HG02678 (cell line): ENCODE measurements at regions not wholly inside any gene's neighbourhood (a gene's known extent, or its start where the extent isn't known, plus 50 kb on each side); places are given as distances from the start of the nearest gene placed in this dataset.
A peak's percentile ranks its signal among the peaks of the same experiment; 100 is the strongest.

Experiments used
- ATAC-seq: cut with Tn5 transposase; IDR thresholded peaks from one replicate; pipeline ENCODE4 v1.9.1; 2021; ENCODE audit warnings: mild to moderate bottlenecking, moderate library complexity; ENCODE audit not compliant: unreplicated experiment

DNA sequence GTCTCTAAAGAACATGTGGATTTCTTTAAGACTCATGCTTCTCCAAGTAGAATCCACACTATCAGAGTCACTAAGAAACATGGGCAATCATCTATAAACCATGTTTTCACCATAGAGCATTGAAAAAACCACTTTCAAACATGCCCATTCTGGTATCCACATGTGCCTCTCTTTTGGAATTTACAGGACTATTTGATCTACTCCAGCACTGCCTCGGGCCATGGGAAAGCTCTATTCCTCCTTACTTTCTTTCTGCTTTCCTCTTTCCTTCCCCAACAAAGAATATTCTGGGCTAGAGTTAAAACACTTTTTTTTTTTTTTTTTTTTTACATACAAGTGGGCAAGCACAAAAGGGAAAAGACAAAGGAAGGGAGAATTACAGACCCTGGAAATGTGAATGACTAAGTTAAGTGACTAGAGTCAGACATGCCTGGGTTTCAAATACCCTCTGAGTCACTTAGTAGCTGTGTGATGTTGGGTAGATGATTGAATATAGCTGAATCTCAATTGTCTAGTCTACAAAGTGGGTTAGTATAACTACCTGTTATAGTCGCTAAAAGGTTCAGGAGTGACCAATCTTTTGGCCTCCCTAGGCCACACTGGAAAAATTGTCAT is 847.7 kb upstream of the INTU start:
- no peak for ATAC-seq

DNA sequence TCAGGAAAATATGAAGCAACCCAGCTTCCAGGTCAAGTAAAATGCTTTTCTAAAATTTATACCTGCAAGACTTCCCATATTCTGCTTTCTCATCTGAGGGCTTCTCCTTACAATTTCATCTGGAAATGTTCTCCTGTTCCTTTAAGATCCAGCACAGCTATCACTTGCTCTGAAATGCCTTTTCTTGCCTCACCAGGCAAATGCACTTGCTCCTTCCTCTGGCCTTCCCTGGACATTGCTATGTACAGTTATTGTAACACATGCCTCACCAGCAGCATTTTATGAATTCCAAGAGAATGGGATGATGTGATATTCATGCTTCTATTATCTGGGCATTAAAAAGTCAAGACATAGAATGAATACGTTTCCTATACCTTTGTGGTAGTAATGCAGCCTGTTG is 842.1 kb upstream of the INTU start:
- ATAC-seq = no peak

DNA sequence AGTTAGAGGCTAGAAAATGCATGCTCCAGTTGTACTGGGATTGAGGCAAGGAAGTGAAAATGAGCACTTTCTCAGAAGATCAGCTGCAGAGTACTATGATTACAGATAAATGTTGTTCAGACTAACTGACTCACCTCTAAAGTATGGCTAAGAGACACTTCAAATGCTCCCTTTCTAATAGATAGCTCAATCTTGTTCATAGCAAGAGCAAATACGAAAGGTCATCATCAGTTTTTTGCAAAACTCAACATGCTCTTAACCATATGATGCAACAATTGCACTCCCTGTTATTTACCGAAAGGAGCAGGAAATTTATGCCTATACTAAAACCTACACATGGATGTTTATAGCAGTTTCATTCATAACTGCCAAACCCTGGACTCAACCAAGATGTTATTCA is 838.4 kb upstream of the INTU start:
- ATAC-seq = no peak

DNA sequence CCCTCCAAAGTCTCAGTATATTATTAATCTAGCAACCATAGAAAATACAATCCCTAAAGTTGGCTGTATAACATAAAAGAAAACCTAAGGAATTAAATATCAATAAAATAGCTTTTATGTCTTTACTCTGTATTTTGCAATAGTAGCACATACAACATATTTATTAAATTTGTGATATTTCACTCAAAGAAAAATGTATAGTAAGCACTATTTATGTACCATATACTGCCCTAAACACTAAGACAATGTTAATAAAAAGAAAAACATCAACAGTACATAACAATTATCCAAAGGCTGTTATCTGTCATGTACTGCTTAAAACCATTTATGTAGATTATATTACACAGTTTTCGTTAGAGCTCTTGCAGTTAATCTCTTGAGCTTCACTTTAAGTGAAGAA is 834.5 kb upstream of the INTU start:
- no peak for ATAC-seq

DNA sequence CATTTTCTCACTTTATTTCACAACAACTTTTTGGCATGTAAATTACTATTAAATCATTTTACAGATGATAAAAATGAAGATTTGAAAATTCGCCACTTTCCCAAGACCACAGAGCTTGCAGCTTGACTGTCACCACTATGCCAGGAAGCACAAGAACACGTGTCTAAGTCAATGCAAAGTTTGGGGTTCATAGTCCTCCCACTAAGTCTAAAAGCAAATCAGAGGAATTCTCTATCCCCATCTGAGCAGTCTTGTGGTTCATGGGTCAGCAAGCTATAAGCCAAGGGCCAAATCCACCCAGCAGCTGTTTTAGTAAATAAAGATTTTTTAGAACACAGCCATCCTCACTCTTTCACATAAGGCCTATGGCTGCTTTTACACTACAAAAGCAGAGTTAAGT is 833.3 kb upstream of the INTU start:
- no peak for ATAC-seq

DNA sequence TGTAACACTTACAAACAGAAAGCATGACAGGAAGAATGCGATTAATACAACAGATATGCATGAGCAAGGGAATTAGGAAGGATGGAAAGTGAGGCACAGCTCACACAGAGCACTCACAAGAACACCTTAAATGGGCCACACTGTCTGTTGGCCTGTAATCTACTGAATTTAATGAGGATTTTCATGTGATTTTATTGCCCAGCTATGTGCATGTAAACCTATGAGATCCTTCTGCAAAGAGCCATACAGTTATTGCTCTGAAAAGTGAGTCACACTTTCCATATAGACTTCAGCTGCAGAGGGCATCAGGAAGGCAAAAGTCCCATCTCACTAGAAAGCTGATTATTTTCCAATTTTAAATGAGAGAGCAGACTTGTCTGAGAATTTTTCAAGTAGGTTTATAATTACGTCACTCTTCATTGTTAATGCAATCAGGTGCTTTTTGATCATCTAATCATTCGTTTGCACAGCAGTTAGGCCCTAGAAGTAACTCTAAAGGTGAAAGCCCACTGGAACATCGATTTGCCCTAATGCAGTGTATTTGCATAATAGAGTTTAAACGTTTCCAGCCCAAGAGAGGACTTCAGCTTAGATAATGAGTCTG is 832.7 kb upstream of the INTU start:
- ATAC-seq = no peak

DNA sequence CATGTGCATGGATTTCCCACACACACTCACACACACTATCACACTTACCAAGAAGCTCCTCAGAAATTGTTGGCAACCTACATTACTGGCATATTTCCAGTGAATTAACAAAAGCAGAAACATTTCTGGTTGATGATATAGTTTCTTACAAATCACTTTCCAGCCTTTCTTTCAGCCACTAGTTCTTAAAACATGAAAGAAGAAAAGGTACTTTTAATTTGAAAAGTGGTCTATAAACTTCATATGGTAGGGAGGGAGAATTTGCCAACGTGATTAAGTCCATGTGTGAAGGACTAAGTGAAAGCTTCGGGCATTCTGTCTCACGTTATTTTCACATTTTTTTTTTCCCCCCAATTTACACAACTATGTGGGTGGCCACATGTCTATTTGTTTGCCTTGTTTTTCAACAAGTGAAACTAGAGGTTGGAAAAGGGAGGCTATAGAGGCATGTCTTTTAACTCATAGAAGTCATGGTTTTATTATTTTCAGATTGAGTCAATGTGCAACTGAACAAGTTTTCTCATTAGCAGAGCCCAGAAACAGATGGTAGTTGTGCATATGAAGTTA is 832.1 kb upstream of the INTU start:
- no peak for ATAC-seq

DNA sequence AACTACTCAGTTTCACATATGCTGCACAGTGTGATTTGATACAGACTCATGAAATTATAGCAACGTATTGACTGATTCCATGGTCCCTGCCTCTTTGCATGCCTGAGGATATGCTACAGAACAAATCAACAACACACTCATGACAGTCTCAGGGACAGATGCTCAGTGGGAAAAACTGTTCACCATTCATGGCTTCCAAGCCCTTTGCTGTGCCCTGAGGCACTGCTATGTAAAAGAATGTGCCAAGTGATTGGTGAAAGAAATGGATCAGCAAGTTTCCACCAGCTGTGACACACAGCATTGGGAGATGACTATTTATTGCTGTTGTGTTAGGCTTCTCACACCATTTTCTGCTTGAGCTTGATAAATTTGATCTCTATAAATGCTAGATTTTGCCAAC is 825.6 kb upstream of the INTU start:
- no peak for ATAC-seq

DNA sequence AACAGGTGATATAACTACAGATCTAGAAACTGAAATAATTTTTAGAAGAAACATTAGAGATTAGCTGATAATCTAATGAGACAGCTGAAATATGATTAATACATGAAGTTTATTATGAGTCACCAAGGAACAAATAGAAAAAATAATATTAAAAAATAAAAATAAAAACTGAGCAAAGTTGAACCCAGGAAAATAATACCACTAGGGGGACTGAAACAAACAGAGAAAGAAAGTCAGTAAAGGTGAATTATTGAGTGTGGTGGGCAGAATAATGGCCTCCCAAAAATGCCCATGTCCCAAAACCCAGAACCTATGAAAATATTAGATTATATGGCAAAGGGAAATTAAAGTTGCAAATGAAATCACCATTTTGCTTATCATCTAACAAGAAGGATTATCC is 820.7 kb upstream of the INTU start:
- no peak for ATAC-seq

DNA sequence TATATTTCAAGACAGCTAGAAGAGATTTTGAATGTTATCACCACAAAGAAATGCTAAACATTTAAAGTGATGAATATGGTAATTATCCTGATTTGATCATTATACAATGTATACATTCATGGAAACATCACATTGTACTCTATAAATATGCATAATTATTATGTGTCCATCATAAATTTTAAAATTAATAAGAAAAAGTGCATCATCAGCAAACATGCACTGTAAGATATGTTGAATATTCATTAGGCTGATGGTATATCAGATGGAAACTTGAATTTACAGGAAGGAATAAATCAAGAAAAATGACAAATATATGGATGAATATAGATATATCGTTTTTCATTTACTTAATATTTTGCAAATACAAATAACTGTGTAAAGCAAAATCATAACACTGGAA is 812.1 kb upstream of the INTU start:
- no peak for ATAC-seq

DNA sequence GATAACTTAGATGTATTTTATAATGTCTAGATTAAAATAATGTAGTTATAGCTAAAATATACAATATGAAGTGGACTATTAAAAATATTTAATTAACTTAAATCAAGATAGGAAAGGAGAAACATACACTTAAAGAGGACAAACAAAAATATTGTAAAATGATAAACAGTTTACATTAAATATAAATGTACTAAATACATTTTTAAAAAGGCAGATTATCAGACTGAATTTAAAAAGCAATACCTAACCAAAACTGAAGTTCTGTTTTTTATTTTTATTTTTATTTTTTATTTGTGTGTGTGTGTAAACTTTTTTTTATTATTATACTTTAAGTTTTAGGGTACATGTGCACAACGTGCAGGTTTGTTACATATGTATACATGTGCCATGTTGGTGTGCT is 811.6 kb upstream of the INTU start:
- ATAC-seq = no peak

DNA sequence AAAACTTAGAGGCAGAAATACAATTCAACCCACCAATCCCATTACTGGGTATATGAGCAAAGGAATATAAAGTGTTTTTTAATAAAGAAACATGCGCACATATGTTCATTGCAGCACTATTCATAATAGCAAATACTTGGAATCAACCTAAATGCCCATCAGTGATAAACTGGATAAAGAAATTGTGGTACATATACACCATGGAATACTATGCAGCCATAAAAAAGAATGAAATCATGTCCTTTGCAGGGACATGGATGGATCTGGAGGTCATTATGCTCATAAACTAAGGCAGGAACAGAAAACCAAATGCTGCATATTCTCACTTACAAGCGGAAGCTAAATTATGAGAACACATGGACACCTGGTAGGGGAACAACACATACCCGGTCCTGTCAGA is 807.7 kb upstream of the INTU start:
- ATAC-seq = no peak

DNA sequence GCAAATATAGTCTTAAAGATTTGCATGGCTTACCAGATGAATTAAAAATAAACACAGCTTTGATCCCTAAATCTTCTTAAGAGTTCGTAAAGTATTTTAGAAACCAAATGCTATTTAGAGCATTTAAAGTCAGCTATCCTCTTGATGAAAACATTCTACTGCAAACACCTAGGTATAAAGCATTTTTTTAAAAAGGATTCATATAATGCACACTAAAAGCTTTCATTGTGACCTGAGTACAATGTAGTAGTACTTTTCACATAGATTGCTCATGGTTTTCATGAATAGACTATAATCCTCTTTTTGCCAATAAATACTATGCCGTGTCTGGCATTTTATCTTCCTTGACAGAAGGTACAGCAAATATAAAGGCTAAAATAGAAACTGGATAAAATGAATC is 805.1 kb upstream of the INTU start:
- no peak for ATAC-seq

DNA sequence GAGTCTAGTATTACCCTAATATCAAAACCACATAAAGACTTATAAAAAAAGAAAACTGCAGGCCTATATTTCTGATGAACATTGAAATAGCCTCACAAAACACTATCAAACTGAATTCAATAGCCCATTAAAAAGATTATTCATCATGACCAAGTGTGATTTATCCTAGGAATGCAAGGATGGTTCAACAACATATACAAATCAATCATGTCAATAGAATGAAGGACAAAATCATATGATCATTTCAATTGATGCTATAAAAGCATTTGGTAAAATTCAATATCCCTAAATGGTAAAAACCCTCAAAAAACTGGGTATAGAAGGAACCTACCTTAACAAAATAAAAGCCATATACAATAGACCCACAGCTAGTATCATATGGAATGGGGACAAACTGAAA is 797.9 kb upstream of the INTU start:
- no peak for ATAC-seq

DNA sequence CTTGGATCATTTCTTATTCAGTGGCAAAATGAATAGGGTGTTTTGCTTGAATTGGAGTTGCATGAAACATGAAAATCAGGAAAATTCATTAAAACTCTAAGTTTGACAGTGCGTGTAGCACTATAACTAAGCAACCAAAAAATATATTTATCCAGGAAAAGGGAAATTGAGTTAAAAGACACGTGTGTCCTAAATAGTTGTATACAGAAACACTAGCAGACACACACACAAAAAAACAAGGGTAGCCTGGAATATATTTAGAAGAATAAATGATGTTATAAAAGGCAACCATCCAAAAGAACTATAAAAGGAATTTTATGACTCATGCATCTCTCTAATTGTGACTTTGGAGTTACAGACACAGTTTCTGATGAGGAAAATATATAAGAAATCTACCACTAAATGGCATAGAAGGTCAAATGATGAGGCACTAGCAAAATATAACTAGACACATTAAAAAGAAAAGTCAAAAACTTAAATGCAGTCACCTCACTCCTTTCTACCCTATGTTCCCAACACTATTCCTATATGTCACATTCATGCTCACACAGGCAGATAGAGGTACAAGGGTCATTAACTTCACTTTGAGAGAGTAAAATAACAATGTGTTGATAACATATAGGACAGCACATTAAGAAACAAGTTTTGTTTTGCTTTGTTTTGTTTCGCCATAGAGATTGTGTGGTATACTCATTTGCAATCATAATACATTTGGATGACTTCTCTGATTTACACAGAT is 793.6 kb upstream of the INTU start:
- ATAC-seq = no peak

DNA sequence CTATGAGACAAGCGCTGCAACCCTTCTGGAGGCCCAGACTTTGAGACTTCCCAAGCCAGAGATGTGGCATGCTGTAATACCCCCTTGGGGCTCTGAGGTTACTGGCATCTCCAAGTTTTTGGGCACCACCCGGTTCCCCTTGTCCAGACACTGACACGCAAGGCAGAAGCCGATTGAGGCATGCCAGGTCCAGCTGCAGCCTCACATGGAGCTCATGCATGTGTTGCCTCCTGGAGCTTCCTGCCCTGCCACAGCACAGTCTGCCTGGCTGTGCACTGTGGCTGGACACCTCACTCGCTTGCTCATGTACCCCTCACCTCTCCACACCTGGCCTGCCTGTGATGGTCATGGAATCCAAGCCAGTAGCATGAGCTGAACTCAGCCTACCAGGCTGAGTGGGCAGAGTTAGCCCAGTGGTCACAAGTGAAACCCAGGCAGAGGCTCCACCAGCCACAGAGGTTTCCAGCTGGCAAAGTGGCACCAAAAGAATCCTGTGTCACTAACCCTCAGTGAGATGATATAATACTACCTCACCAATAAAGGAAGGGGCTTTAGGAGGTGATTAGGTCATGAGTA is 789.2 kb upstream of the INTU start:
- ATAC-seq = no peak

DNA sequence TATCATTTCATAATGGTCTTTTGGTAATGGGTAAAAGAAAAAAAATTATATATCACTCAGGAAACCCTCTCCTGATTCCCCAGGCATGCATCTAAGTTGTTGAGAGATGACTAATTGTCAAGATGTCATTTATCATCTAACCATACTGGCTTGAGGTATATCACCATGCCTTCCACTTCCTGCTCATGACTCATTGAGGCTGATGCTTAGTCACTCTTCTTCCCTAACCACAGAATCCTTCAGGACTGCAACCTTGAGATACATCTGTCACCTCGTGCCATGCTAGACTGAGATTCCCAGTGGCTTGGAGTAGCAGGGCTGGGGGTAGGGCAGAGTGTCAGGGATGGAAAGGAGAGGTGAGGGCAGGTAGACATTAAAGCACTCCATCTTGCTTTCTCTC is 782.5 kb upstream of the INTU start:
- no peak for ATAC-seq

DNA sequence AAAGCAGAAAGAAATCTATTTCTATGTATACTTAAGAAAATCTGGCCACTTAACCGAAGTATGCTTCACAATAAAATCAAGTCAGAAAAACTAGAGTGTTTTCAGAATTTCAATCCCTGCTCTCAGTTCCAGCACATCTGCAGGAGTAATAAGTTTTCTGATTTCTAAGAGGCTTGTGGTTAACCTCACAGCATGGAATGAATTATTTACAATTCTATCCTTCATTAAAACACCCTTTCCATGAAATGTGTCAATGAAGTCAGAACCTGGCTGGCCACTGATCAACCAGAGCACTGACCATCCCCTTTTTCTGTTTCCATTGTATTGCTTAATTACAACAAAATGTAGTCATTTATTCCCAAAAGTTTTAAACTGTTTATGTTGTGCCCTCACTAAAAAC is 781.4 kb upstream of the INTU start:
- ATAC-seq = no peak

DNA sequence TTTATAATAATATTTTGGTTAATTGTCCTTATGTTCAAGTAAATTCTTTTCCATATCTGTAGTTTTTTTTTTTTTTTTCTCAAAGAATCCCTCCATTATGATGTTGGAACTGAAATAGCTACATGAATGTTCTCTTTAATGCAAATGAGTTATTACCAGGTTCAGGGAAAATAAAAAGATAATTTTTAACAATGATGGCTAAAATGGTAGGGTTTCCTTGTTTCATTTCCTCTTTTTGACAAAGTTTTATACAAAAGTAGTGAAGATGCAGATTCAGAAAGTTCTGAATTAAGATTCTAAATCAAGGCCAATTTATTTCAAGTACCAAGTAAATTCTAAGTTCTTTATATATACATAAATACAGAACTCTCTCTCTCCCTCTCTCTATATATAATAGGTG is 779.0 kb upstream of the INTU start:
- peak; percentile 52 for ATAC-seq

DNA sequence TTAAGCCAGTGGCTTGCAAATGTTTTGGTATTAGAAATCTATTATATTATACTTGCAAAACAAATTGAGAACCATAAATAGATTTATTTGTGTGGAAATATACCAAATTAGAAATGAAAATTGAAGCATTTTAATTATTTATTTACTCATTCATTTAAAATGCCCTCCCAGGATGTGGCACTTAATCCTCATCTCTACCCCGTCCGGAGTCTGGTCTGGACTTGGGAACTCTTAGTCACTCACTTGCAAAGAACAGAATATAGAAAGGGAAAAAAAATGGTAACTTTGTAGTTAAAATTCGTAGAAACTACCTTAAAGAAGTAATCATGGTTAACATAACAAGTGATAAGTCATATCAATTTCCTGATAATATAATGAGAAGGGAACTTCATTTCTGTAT is 775.9 kb upstream of the INTU start:
- ATAC-seq = no peak

DNA sequence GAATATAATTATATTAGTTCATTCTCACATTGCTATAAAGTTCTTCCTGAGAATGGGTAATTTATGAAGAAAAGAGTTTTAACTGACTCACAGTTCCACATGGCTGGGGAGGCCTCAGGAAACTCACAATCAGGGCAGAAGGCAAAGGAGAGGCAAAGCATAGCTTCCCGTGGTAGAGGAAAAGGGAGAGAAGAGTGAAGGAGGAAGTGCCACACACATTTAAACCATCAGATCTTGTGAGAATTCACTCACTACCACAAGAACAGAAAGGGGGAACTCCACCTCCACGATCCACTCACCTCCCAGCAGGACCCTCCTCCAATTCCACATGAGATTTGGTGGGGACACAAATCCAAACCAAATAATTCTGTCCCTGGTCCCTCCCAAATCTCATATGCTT is 773.4 kb upstream of the INTU start:
- ATAC-seq = no peak

DNA sequence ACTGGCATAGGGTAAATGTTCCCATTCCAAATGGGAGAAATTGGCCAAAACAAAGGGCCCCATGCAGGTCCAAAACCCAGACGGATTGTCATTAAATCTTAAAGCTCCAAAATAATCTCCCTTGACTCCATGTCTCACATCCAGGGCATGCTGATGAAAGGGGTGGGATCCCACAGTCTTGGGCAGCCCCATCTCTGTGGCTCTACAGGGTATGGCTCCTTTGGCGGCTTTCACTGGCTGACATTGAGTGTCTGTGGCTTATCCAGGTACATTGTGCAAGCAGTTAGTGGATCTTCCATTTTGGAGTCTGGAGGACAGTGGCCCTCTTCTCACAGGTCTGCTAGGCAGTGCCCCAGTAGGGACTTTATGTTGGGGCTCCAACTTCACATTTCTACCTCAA is 772.9 kb upstream of the INTU start:
- no peak for ATAC-seq
